HepG2 (cell line): ENCODE measurements at regions not wholly inside any gene's neighbourhood (a gene's known extent, or its start where the extent isn't known, plus 50 kb on each side); places are given as distances from the start of the nearest gene placed in this dataset.

Experiments
- ATAC-seq: fragments of 200-7000 bp; cut with Tn5 transposase; 3 replicates; pipeline ENCODE4 v1.9.1; 2020; ENCODE audit warnings: mild to moderate bottlenecking, moderate library complexity
- BruUV-seq: library from RNA; stranded (reverse); fragments of 400-500 nt; replicated peaks from 2 replicates; lab custom pipeline; 2021; lab: Mats Ljungman, UMichigan
- CTCF ChIA-PET: fragments of 300-600 bp; formaldehyde crosslinking; extraction: SDS; loops from one replicate; lab custom pipeline; 2021; ENCODE audit warnings: low total read pairs, inconsistent platforms, low intra/inter-chr PET ratio; lab: Yijun Ruan, JAX
- POLR2A ChIA-PET: fragments of 350-600 bp; sonication (Branson Sonifier 250); formaldehyde crosslinking; loops from one replicate; lab custom pipeline; 2020; ENCODE audit warnings: antibody characterized with exemption, inconsistent platforms; lab: Yijun Ruan, JAX
- DNase-seq: peaks from one replicate; pipeline ENCODE4 v3.0.0-alpha.2; 2015; ENCODE audit warnings: low spot score
- FAIRE-seq: peaks from 3 replicates; lab custom pipeline; 2011; peaks lifted over from hg19 to GRCh38; lab: Jason Lieb, UNC
- H2AFZ ChIP-seq: one replicate; pipeline ENCODE4 v1.6.1; 2011; ENCODE audit warnings: low read length, inconsistent platforms
- H3K27ac ChIP-seq: fragments of 300-600 bp; 3 replicates; pipeline ENCODE4 v1.8.0; 2011; ENCODE audit warnings: mixed run types, mild to moderate bottlenecking, mixed read lengths, low read length, inconsistent platforms; ENCODE audit not compliant: insufficient read depth; ENCODE audit errors: extremely low read length
- H3K27me3 ChIP-seq, 2 experiments: fragments of 200-600 bp in 1 of 2; 2 replicates in 1 of 2; 3 replicates in 1 of 2; pipeline versions ENCODE4 v1.6.0 to v1.8.0; 2011; ENCODE audit warnings: low read length in 2 of 2, mild to moderate bottlenecking in 2 of 2, moderate library complexity in 2 of 2, inconsistent platforms in 1 of 2; ENCODE audit not compliant: insufficient read depth in 2 of 2, control insufficient read depth in 1 of 2
- H3K36me3 ChIP-seq, 2 experiments: fragments of 200-600 bp in 1 of 2; replicated peaks in 1 of 2; 2 replicates in 1 of 2; 3 replicates in 1 of 2; pipeline versions ENCODE4 v1.5.1 to v1.8.0; 2011; ENCODE audit warnings: low read length in 2 of 2, inconsistent platforms in 1 of 2; ENCODE audit not compliant: insufficient read depth in 2 of 2, control insufficient read depth in 1 of 2
- H3K4me1 ChIP-seq: 2 replicates; pipeline ENCODE4 v1.5.1; 2012; ENCODE audit warnings: low read length, inconsistent platforms; ENCODE audit not compliant: insufficient read depth
- H3K4me2 ChIP-seq: 2 replicates; pipeline ENCODE4 v1.6.0; 2011; ENCODE audit warnings: low read depth, low read length, inconsistent platforms
- H3K4me3 ChIP-seq, 3 experiments: fragments of 200-600 bp in 1 of 3; sonication (generic), shearing (Covaris generic) in 1 of 3; replicated peaks in 1 of 3; 2 replicates each; pipeline ENCODE4 v1.5.1; 2011 to 2016; ENCODE audit warnings: low read length in 3 of 3, inconsistent platforms in 2 of 3, low read depth in 2 of 3, mild to moderate bottlenecking in 2 of 3, control low read depth in 1 of 3, mixed read lengths in 1 of 3; ENCODE audit not compliant: insufficient read depth in 1 of 3
- H3K79me2 ChIP-seq: one replicate; pipeline ENCODE4 v1.6.1; 2011; ENCODE audit warnings: low read length, inconsistent platforms; ENCODE audit not compliant: insufficient read depth
- H3K9ac ChIP-seq: 2 replicates; pipeline ENCODE4 v1.6.0; 2011; ENCODE audit warnings: mild to moderate bottlenecking, low read depth, low read length, inconsistent platforms; ENCODE audit not compliant: insufficient read depth
- H3K9me3 ChIP-seq: 2 replicates; pipeline ENCODE4 v1.5.1; 2012; ENCODE audit warnings: mild to moderate bottlenecking, low read length
- H4K20me1 ChIP-seq: 2 replicates; pipeline ENCODE4 v1.6.0; 2011; ENCODE audit warnings: inconsistent platforms, mild to moderate bottlenecking, low read length, moderate library complexity; ENCODE audit not compliant: insufficient read depth
- CBFB ChIP-seq: sonication (generic); formaldehyde crosslinking; IDR thresholded peaks from 2 replicates; pipeline ENCODE4 v1.4.0; 2020; ENCODE audit warnings: missing genetic modification reagents
- HMGA1 ChIP-seq: sonication (generic); formaldehyde crosslinking; conservative IDR thresholded peaks from 2 replicates; pipeline ENCODE4 v1.4.0; 2020; ENCODE audit warnings: missing genetic modification reagents
- PATZ1 ChIP-seq: sonication (generic); formaldehyde crosslinking; IDR thresholded peaks from 2 replicates; pipeline ENCODE4 v1.4.0; 2020; ENCODE audit warnings: missing genetic modification reagents
- TRIM24 ChIP-seq: sonication (generic); formaldehyde crosslinking; IDR thresholded peaks from 2 replicates; pipeline ENCODE4 v1.8.0; 2022; ENCODE audit warnings: mild to moderate bottlenecking, missing genetic modification reagents
- ZNF350 ChIP-seq: sonication (generic); formaldehyde crosslinking; IDR thresholded peaks from 2 replicates; pipeline ENCODE4 v1.4.0; 2020; ENCODE audit warnings: mild to moderate bottlenecking, low read depth, missing genetic modification reagents, borderline replicate concordance
- ZNF703 ChIP-seq: sonication (generic); formaldehyde crosslinking; IDR thresholded peaks from 2 replicates; pipeline ENCODE4 v1.5.1; 2020; ENCODE audit warnings: missing genetic modification reagents, mild to moderate bottlenecking, moderate library complexity, borderline replicate concordance
- in situ Hi-C: cut with HindIII; loops from 2 replicates; pipeline ENCODE4 v1.10.0; 2017; ENCODE audit warnings: low pct_unique_long_range_greater_than_20kb; ENCODE audit not compliant: extremely low pct_ligation_motif_present
- intact Hi-C: fragments of 100-400 bp; cut with micrococcal nuclease; formaldehyde crosslinking; loops from one replicate; pipeline ENCODE4 v1.10.0; 2022; ENCODE audit not compliant: unreplicated experiment
- TF ChIP-seq, protein P1 (sequence below): sonication (generic); formaldehyde crosslinking; IDR thresholded peaks from 2 replicates; pipeline ENCODE4 v1.4.0; 2020; ENCODE audit warnings: low read depth, missing genetic modification reagents

GRCh38 chr7:28267012-28267411 is 86.4 kb upstream of the JAZF1 start:
- in situ Hi-C loops: no loop called here
- Histone ChIP-seq H3K36me3 (no peaks in the 10 kb centered on the region), H3K27me3 (no peaks in the 10 kb centered on the region), H2AFZ (no peak overlapping the region), H3K4me3 (no peak overlapping the region), H3K27ac (no peak overlapping the region), H3K9me3 (no peaks in the 10 kb centered on the region), H3K9ac (no peak overlapping the region), H4K20me1 (no peaks in the 10 kb centered on the region), H3K4me1 (no peaks in the 10 kb centered on the region), H3K4me2 (no peak overlapping the region), H3K79me2 (no peaks in the 10 kb centered on the region)
- ATAC-seq (no peak), FAIRE-seq (no peak), DNase-seq (no peak)
- TF ChIP-seq ZNF350 (CRISPR knock-in tag) (no peak), PATZ1 (CRISPR knock-in tag) (no peak), CBFB (CRISPR knock-in tag) (no peak), TRIM24 (CRISPR knock-in tag) (no peak), ZNF703 (CRISPR knock-in tag) (no peak), HMGA1 (CRISPR knock-in tag) (no peak)
- TF ChIP-seq, protein P1, sequence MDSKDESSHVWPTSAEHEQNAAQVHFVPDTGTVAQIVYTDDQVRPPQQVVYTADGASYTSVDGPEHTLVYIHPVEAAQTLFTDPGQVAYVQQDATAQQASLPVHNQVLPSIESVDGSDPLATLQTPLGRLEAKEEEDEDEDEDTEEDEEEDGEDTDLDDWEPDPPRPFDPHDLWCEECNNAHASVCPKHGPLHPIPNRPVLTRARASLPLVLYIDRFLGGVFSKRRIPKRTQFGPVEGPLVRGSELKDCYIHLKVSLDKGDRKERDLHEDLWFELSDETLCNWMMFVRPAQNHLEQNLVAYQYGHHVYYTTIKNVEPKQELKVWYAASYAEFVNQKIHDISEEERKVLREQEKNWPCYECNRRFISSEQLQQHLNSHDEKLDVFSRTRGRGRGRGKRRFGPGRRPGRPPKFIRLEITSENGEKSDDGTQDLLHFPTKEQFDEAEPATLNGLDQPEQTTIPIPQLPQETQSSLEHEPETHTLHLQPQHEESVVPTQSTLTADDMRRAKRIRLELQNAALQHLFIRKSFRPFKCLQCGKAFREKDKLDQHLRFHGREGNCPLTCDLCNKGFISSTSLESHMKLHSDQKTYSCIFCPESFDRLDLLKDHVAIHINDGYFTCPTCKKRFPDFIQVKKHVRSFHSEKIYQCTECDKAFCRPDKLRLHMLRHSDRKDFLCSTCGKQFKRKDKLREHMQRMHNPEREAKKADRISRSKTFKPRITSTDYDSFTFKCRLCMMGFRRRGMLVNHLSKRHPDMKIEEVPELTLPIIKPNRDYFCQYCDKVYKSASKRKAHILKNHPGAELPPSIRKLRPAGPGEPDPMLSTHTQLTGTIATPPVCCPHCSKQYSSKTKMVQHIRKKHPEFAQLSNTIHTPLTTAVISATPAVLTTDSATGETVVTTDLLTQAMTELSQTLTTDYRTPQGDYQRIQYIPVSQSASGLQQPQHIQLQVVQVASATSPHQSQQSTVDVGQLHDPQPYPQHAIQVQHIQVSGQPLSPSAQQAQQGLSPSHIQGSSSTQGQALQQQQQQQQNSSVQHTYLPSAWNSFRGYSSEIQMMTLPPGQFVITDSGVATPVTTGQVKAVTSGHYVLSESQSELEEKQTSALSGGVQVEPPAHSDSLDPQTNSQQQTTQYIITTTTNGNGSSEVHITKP (CRISPR knock-in tag): no peak
- BruUV-seq: no TSS peak
- ChIA-PET POLR2A (no interaction called here), CTCF (no interaction called here)
- intact Hi-C loops: no loop called here
